BJ (cell line): ENCODE measurements at regions not wholly inside any gene's neighbourhood (a gene's known extent, or its start where the extent isn't known, plus 50 kb on each side); places are given as distances from the start of the nearest gene placed in this dataset.

ENCODE experiments used
- CTCF ChIA-PET: fragments of 350-600 bp; formaldehyde crosslinking; extraction: SDS; loops from one replicate; lab custom pipeline; 2021; ENCODE audit warnings: antibody characterized with exemption, inconsistent platforms; lab: Yijun Ruan, JAX
- POLR2A ChIA-PET: fragments of 300-600 bp; sonication (Branson Sonifier 250); formaldehyde crosslinking; extraction: SDS; loops from one replicate; lab custom pipeline; 2021; ENCODE audit warnings: antibody characterized with exemption; lab: Charles Lee
- DNase-seq: peaks from one replicate; pipeline ENCODE4 v3.0.0-alpha.2; 2011; ENCODE audit warnings: low read depth
- H3K27me3 ChIP-seq: 2 replicates; pipeline ENCODE4 v1.6.0; 2011; ENCODE audit warnings: low read length; ENCODE audit not compliant: control insufficient read depth, insufficient read depth
- H3K36me3 ChIP-seq: 2 replicates; pipeline ENCODE4 v1.5.1; 2011; ENCODE audit warnings: low read length; ENCODE audit not compliant: control insufficient read depth, insufficient read depth
- H3K4me3 ChIP-seq: 2 replicates; pipeline ENCODE4 v1.5.1; 2011; ENCODE audit warnings: low read depth, mild to moderate bottlenecking, control low read depth, low read length
- TF ChIP-seq, protein P1 (sequence below): IDR thresholded peaks from 2 replicates; pipeline ENCODE4 v1.5.1; 2011; ENCODE audit warnings: low read depth, mild to moderate bottlenecking, control low read depth, inconsistent platforms, low read length, moderate library complexity; ENCODE audit not compliant: insufficient read depth

DNA sequence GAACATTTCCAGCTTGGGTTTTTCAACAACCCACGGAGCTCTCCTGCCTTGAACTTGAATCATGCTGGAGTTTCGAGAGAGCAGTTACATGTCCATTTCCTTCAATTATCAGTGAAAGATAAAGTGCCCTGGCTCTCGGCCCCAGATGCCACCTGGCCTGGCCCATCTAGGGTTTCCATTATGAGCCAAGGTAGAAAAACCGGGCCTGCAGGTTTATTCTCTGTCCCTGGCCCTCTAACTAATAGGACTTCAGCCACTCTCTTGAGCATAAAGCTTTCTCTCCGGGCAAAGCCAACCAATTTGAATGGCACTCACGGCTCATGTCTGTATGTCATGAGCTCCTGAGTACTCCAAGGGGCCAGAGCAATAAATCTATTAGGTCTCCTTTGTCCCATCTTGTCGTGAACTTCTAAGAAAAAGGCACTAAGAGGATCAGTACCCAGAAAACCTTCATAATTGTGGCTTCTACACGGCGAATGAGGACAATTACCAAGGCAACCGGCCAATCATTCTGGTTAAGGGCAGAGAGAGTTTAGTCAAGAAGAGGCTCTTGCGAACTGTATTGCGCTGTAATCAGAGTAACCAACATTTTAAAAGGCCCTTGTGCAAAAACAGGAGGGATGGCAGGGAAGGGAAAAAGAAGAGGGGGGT, 392.3 kb downstream of the MED13L start:
- peaks cover 2% of the 10 kb centered on the region for H3K27me3 ChIP-seq
- ChIA-PET CTCF (interaction anchor here (0.6 to 1.7 kb wide), 2 partner anchors 12 to 13 kb away, joined by 3 to 5 read pairs; no protein-coding TSS in a partner anchor), POLR2A (no interaction called here)
- no peak overlapping the region for H3K4me3 ChIP-seq
- no peak for DNase-seq
- H3K36me3 ChIP-seq = no peaks in the 10 kb centered on the region
- TF ChIP-seq, protein P1, sequence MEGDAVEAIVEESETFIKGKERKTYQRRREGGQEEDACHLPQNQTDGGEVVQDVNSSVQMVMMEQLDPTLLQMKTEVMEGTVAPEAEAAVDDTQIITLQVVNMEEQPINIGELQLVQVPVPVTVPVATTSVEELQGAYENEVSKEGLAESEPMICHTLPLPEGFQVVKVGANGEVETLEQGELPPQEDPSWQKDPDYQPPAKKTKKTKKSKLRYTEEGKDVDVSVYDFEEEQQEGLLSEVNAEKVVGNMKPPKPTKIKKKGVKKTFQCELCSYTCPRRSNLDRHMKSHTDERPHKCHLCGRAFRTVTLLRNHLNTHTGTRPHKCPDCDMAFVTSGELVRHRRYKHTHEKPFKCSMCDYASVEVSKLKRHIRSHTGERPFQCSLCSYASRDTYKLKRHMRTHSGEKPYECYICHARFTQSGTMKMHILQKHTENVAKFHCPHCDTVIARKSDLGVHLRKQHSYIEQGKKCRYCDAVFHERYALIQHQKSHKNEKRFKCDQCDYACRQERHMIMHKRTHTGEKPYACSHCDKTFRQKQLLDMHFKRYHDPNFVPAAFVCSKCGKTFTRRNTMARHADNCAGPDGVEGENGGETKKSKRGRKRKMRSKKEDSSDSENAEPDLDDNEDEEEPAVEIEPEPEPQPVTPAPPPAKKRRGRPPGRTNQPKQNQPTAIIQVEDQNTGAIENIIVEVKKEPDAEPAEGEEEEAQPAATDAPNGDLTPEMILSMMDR = no peak

DNA sequence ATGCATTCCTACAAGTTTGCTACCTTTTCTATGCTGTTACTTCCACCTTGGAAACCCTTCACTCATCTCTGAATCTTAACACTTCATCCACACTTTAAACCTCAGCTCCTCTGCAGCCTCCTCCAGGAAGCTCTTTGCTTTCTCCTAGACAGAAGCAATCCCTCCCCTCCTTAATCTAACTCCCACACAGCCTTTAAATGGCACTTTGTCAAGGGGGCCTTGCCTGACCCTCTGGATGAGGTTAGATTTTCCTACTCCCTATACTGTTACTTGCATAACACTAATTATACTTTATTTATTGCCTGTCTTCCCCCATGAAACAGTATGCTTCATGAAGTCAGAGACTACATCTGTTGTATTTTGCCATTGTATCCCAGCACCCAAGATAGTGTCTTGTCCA, 394.6 kb downstream of the MED13L start:
- ChIA-PET POLR2A (no interaction called here), CTCF (no interaction called here)
- no peak overlapping the region for H3K4me3 ChIP-seq

DNA sequence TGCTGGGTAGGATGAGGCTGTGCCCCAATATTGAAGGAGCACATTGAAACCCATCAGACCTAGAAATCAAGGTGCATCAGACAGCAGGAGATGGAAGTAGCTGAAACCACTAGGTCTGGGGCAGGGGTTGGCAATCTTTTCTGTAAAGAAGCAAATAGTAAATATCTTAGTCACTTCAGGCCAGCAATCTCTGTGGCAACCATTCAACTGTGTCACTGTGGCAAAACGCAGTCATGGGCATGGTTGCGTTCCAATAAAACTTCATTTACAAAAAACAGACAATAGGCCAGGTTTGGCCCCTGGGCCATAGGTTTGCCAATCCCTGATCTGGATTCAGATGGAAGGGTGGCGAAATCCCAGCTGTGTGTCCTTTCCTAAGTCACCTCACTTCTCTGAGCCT, 397.3 kb downstream of the MED13L start:
- POLR2A ChIA-PET = no interaction called here
- Histone ChIP-seq H3K27me3 (no peaks in the 10 kb centered on the region; the same call in 1 of the 2 replicates), H3K36me3 (no peaks in the 10 kb centered on the region), H3K4me3 (no peak overlapping the region)
- TF ChIP-seq, protein P1 = no peak
- no peak for DNase-seq
- CTCF ChIA-PET = no interaction called here

More for the DNA sequence above, 394.6 kb downstream of the MED13L start:
- DNase-seq = no peak
- TF ChIP-seq, protein P1 = no peak
- Histone ChIP-seq H3K27me3 (peaks cover 2% of the 10 kb centered on the region), H3K36me3 (no peaks in the 10 kb centered on the region)

DNA sequence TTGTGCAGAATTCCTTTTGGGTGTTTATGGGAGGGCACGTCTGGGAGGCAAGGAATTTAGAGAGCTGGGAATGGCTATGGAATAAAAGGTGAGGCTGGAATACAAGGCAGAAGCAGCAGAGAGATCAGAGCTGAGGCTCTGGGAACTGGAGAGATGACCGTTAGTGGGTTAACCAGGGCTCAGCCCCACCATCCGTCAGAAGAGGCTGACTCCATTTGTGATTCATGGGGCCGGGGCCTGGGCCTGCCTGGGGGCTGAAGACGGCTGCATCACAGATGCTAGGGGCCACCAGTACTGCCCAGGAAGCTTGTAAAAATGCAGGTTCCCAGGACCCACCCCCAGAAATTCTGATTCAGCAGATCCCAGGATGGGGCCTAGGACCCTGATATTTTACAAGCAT, 398.1 kb downstream of the MED13L start:
- CTCF ChIA-PET = no interaction called here
- Histone ChIP-seq H3K27me3 (no peaks in the 10 kb centered on the region; the same call in 1 of the 2 replicates), H3K36me3 (no peaks in the 10 kb centered on the region)

DNA sequence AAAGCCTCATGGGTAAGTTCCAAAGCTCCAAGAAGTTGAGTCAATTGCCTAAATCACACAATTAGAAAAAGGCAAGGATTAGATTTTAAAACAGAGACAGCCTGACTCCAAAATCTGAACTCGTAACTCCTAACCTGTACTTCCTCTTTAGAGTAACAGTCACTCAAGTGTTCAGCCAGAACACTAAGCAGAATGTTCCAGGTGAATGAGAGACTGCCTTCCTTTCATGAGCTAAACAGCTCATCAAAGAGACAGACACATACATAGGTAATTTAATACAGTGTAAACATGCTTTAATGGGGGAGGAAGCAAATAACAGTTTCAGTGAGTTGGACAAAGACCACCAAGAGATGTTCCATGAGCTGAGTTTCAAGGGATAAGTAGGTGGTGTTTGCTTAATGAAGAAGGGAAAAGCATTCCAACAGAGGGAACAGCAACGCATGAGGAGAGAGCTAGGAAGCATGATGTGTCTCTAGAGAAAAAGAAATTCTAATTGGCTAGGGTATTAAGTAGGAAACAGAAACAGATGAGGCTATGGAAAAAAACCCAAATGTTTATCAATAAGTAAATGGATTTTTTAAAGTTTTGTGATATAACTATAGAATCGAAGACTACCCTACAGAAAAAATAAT, 403.9 kb downstream of the MED13L start:
- no peak for DNase-seq
- ChIA-PET POLR2A (no interaction called here), CTCF (interaction anchor here (0.9 to 1.6 kb wide), 3 partner anchors 11 to 44 kb away, joined by 3 to 5 read pairs (median 3); no protein-coding TSS in a partner anchor)
- Histone ChIP-seq H3K27me3 (peaks cover 3% of the 10 kb centered on the region; the same call in 1 of the 2 replicates), H3K36me3 (no peaks in the 10 kb centered on the region), H3K4me3 (no peak overlapping the region)
- TF ChIP-seq, protein P1 = no peak

More for the DNA sequence above, 398.1 kb downstream of the MED13L start:
- H3K4me3 ChIP-seq = no peak overlapping the region
- TF ChIP-seq, protein P1 = no peak
- POLR2A ChIA-PET = no interaction called here
- no peak for DNase-seq
